ENCODE measurements at regions not wholly inside any gene's neighbourhood (a gene's known extent, or its start where the extent isn't known, plus 50 kb on each side); places are given as distances from the start of the nearest gene placed in this dataset.
"Not testable (repeated sequence)": the region's sequence is repeated elsewhere in the genome, so short reads cannot be mapped to it uniquely, and the experiment has no call there.

GRCh38 chr6:74574794-74575193 is 631.1 kb downstream of the COL12A1 start:
- no peak overlapping the region for H3K4me3 Mint-ChIP-seq (ENCODE audit: unreplicated experiment)
- H3K9me3 Mint-ChIP-seq (ENCODE audit: low read depth): peaks cover 7% of the 10 kb centered on the region
- peak; percentile 73 for TF ChIP-seq CTCF (IDR thresholded peaks at IDR 0.05)
- DNase-seq (ENCODE audit: low spot score): no peak
- no peak overlapping the region for H3K27ac Mint-ChIP-seq (ENCODE audit: unreplicated experiment)
- H3K36me3 Mint-ChIP-seq (ENCODE audit: low read depth): no peaks in the 10 kb centered on the region
- H3K4me1 Mint-ChIP-seq (ENCODE audit: low read depth): peaks cover 32% of the 10 kb centered on the region
- H3K27me3 Mint-ChIP-seq (ENCODE audit: low read depth): no peaks in the 10 kb centered on the region

- Mint-ChIP-seq H3K27ac (ENCODE audit: unreplicated experiment) (no peak overlapping the region), H3K9me3 (ENCODE audit: low read depth) (peaks cover 5% of the 10 kb centered on the region), H3K4me1 (ENCODE audit: low read depth) (peaks cover 38% of the 10 kb centered on the region), H3K27me3 (ENCODE audit: low read depth) (no peaks in the 10 kb centered on the region), H3K4me3 (ENCODE audit: unreplicated experiment) (no peak overlapping the region), H3K36me3 (ENCODE audit: low read depth) (no peaks in the 10 kb centered on the region)
- no peak for DNase-seq (ENCODE audit: low spot score)
- no peak for TF ChIP-seq CTCF (IDR thresholded peaks at IDR 0.05)
Measured at GRCh38 chr6:74573613-74574012, 632.2 kb downstream of the COL12A1 start.

GRCh38 chr6:74570044-74570443 is 635.8 kb downstream of the COL12A1 start:
- Mint-ChIP-seq H3K4me1 (ENCODE audit: low read depth) (peaks cover 35% of the 10 kb centered on the region), H3K9me3 (ENCODE audit: low read depth) (no peaks in the 10 kb centered on the region), H3K27me3 (ENCODE audit: low read depth) (no peaks in the 10 kb centered on the region), H3K36me3 (ENCODE audit: low read depth) (peaks cover 2% of the 10 kb centered on the region), H3K27ac (ENCODE audit: unreplicated experiment) (peak overlapping the region; percentile 33), H3K4me3 (ENCODE audit: unreplicated experiment) (no peak overlapping the region)
- TF ChIP-seq CTCF (IDR thresholded peaks at IDR 0.05): no peak
- DNase-seq (ENCODE audit: low spot score): no peak

- Mint-ChIP-seq H3K36me3 (ENCODE audit: low read depth) (peaks cover 2% of the 10 kb centered on the region), H3K9me3 (ENCODE audit: low read depth) (no peaks in the 10 kb centered on the region), H3K27ac (ENCODE audit: unreplicated experiment) (peak overlapping the region; percentile 85), H3K27me3 (ENCODE audit: low read depth) (no peaks in the 10 kb centered on the region), H3K4me3 (ENCODE audit: unreplicated experiment) (peak overlapping the region; percentile 40), H3K4me1 (ENCODE audit: low read depth) (peaks cover 35% of the 10 kb centered on the region)
- DNase-seq (ENCODE audit: low spot score): no peak
- TF ChIP-seq CTCF (IDR thresholded peaks at IDR 0.05): no peak
Measured at GRCh38 chr6:74568861-74569260, 637.0 kb downstream of the COL12A1 start.

GRCh38 chr6:74567923-74568290 is 637.9 kb downstream of the COL12A1 start:
- peaks cover 29% of the 10 kb centered on the region for H3K4me1 Mint-ChIP-seq (ENCODE audit: low read depth)
- DNase-seq (ENCODE audit: low spot score); H3K4me3 Mint-ChIP-seq (ENCODE audit: unreplicated experiment); H3K9me3 Mint-ChIP-seq (ENCODE audit: low read depth); H3K27ac Mint-ChIP-seq (ENCODE audit: unreplicated experiment); H3K27me3 Mint-ChIP-seq (ENCODE audit: low read depth); H3K36me3 Mint-ChIP-seq (ENCODE audit: low read depth): not testable (repeated sequence)

- Mint-ChIP-seq H3K4me1 (ENCODE audit: low read depth) (peaks cover 29% of the 10 kb centered on the region), H3K4me3 (ENCODE audit: unreplicated experiment) (no peak overlapping the region), H3K9me3 (ENCODE audit: low read depth) (no peaks in the 10 kb centered on the region), H3K27me3 (ENCODE audit: low read depth) (no peaks in the 10 kb centered on the region), H3K27ac (ENCODE audit: unreplicated experiment) (no peak overlapping the region), H3K36me3 (ENCODE audit: low read depth) (peaks cover 2% of the 10 kb centered on the region)
- no peak for TF ChIP-seq CTCF (IDR thresholded peaks at IDR 0.05)
- no peak for DNase-seq (ENCODE audit: low spot score)
Measured at GRCh38 chr6:74567281-74567922, 638.5 kb downstream of the COL12A1 start.

Data from chondrocyte (in vitro differentiated cells).